SK-MEL-5 (cell line): ENCODE measurements at regions not wholly inside any gene's neighbourhood (a gene's known extent, or its start where the extent isn't known, plus 50 kb on each side); places are given as distances from the start of the nearest gene placed in this dataset.
A peak's percentile ranks its signal among the peaks of the same experiment; 100 is the strongest.
"Not testable (repeated sequence)": the region's sequence is repeated elsewhere in the genome, so short reads cannot be mapped to it uniquely, and the experiment has no call there.

Experiments used
- DNase-seq: peaks from one replicate; pipeline ENCODE4 v3.0.0-alpha.2; 2016; ENCODE audit warnings: low read depth, low spot score
- in situ Hi-C: cut with HindIII; loops from 2 replicates; pipeline ENCODE4 v1.10.0; 2016; ENCODE audit warnings: low sequenced_read_pairs, high pct_unique_total_duplicates, low pct_unique_long_range_greater_than_20kb

- in situ Hi-C loops: no loop called here
Observed at GRCh38 chr10:4170181-4170580, 385.2 kb upstream of the KLF6 start.

GRCh38 chr10:4169448-4169847 lies 384.4 kb upstream of the KLF6 start:
- no peak for DNase-seq
- in situ Hi-C loops: no loop called here

More at GRCh38 chr10:4170181-4170580, 385.2 kb upstream of the KLF6 start:
- no peak for DNase-seq

GRCh38 chr10:4167216-4167615 lies 382.2 kb upstream of the KLF6 start:
- DNase-seq: no peak
- in situ Hi-C loops: no loop called here

GRCh38 chr10:4162571-4163286 lies 377.7 kb upstream of the KLF6 start:
- in situ Hi-C loops: no loop called here
- DNase-seq: no peak

GRCh38 chr10:4159173-4159572 lies 374.2 kb upstream of the KLF6 start:
- DNase-seq: no peak
- in situ Hi-C loops: no loop called here

GRCh38 chr10:4154191-4154715 lies 369.2 kb upstream of the KLF6 start:
- no peak for DNase-seq
- in situ Hi-C loops: no loop called here

- no peak for DNase-seq
- in situ Hi-C loops: no loop called here
Observed at GRCh38 chr10:4151466-4151865, 366.5 kb upstream of the KLF6 start.

- in situ Hi-C loops: no loop called here
- no peak for DNase-seq
Observed at GRCh38 chr10:4150676-4151075, 365.7 kb upstream of the KLF6 start.

- in situ Hi-C loops: not testable (repeated sequence)
Observed at GRCh38 chr10:4149460-4149859, 364.5 kb upstream of the KLF6 start.

GRCh38 chr10:4147245-4147644 lies 362.2 kb upstream of the KLF6 start:
- in situ Hi-C loops: no loop called here
- no peak for DNase-seq

More at GRCh38 chr10:4149460-4149859, 364.5 kb upstream of the KLF6 start:
- not testable (repeated sequence) for DNase-seq

GRCh38 chr10:4144817-4145216 lies 359.8 kb upstream of the KLF6 start:
- in situ Hi-C loops: no loop called here
- DNase-seq: no peak

- in situ Hi-C loops: no loop called here
- no peak for DNase-seq
Observed at GRCh38 chr10:4141471-4141870, 356.5 kb upstream of the KLF6 start.

- in situ Hi-C loops: no loop called here
- no peak for DNase-seq
Observed at GRCh38 chr10:4138146-4138721, 353.2 kb upstream of the KLF6 start.

- in situ Hi-C loops: no loop called here
- no peak for DNase-seq
Observed at GRCh38 chr10:4137299-4137698, 352.3 kb upstream of the KLF6 start.

- no peak for DNase-seq
- in situ Hi-C loops: no loop called here
Observed at GRCh38 chr10:4136121-4136520, 351.1 kb upstream of the KLF6 start.

GRCh38 chr10:4132216-4132556 lies 347.2 kb upstream of the KLF6 start:
- in situ Hi-C loops: no loop called here
- no peak for DNase-seq

GRCh38 chr10:4131407-4132215 lies 346.6 kb upstream of the KLF6 start:
- DNase-seq: peak; percentile 77

GRCh38 chr10:4130685-4131084 lies 345.7 kb upstream of the KLF6 start:
- no peak for DNase-seq
- in situ Hi-C loops: no loop called here

More at GRCh38 chr10:4131407-4132215, 346.6 kb upstream of the KLF6 start:
- in situ Hi-C loops: no loop called here
